ENCODE measurements at regions not wholly inside any gene's neighbourhood (a gene's known extent, or its start where the extent isn't known, plus 50 kb on each side); places are given as distances from the start of the nearest gene placed in this dataset.
A peak's percentile ranks its signal among the peaks of the same experiment; 100 is the strongest.

DNA sequence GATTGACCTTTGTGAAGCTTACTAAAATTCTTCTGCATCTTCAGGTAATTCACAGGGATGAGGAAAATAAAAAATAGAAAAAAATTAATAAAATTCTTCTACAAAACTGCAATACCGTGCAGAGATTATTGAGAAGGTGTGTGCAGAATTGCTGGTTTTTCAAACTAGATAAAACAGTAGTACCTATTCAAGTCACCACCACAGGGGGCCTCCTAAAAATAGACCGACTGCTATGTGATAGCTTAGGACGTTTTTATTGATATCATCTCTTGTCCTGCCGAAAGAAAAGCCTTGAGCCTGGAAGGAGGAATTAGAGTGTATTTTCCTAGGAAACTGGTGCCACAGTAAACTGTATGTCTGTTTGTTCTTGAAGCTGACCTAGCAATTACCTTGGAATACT is 325.9 kb downstream of the ZFHX3 start:
- Mint-ChIP-seq H3K27ac (ENCODE audit: unreplicated experiment) (peak overlapping the region; percentile 98), H3K27me3 (ENCODE audit: low read depth) (no peaks in the 10 kb centered on the region), H3K36me3 (ENCODE audit: low read depth) (peaks cover 3% of the 10 kb centered on the region), H3K9me3 (no peaks in the 10 kb centered on the region), H3K4me1 (peaks cover 31% of the 10 kb centered on the region), H3K4me3 (peak overlapping the region; percentile 45)
- DNase-seq (ENCODE audit: low read depth, low spot score): no peak
- TF ChIP-seq, protein P1, sequence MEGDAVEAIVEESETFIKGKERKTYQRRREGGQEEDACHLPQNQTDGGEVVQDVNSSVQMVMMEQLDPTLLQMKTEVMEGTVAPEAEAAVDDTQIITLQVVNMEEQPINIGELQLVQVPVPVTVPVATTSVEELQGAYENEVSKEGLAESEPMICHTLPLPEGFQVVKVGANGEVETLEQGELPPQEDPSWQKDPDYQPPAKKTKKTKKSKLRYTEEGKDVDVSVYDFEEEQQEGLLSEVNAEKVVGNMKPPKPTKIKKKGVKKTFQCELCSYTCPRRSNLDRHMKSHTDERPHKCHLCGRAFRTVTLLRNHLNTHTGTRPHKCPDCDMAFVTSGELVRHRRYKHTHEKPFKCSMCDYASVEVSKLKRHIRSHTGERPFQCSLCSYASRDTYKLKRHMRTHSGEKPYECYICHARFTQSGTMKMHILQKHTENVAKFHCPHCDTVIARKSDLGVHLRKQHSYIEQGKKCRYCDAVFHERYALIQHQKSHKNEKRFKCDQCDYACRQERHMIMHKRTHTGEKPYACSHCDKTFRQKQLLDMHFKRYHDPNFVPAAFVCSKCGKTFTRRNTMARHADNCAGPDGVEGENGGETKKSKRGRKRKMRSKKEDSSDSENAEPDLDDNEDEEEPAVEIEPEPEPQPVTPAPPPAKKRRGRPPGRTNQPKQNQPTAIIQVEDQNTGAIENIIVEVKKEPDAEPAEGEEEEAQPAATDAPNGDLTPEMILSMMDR (conservative IDR thresholded peaks at IDR 0.05): no peak

DNA sequence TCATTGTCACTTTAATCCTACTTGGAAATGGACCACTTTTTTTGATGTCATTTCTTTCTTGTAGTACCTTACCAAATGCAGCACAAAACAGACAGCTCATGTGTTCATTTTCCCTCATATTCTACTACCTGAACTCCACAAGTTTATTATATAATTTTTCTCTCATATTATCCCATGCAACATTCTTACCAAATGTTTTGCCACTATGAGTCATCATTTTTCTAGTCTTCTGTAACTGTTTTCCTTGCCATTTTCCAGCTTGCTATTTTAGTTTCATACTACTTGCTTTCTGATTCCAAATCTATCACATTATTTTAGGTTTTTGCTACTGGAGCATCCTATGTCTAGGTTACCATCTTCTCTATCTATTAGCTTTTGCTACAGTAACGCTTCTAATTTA is 332.7 kb downstream of the ZFHX3 start:
- no peak overlapping the region for H3K27ac Mint-ChIP-seq (ENCODE audit: unreplicated experiment)
- no peak overlapping the region for H3K4me3 Mint-ChIP-seq
- H3K27me3 Mint-ChIP-seq (ENCODE audit: low read depth): no peaks in the 10 kb centered on the region
- H3K9me3 Mint-ChIP-seq: peaks cover 10% of the 10 kb centered on the region
- H3K4me1 Mint-ChIP-seq: no peaks in the 10 kb centered on the region
- H3K36me3 Mint-ChIP-seq (ENCODE audit: low read depth): peaks cover 45% of the 10 kb centered on the region
- TF ChIP-seq, protein P1 (conservative IDR thresholded peaks at IDR 0.05): no peak
- no peak for DNase-seq (ENCODE audit: low read depth, low spot score)

DNA sequence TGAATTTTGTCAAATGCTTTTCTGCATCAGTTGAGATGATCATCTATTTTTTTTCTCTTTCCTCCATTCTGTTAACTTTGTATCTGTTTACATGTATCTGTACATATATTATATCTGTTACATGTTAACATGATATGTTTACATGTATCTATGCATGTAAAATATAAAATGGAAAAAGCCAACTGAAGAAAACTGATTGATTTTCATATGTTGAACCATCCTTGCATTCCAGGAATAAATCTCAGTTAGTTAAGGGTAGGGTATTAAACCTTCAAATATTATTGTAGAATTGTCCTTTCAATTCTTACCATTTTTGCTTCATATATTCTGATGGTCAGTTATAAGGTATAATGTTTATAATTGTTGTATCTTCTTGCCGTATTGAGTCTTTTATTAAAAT is 336.1 kb downstream of the ZFHX3 start:
- Mint-ChIP-seq H3K4me1 (no peaks in the 10 kb centered on the region), H3K9me3 (peaks cover 16% of the 10 kb centered on the region), H3K27ac (ENCODE audit: unreplicated experiment) (no peak overlapping the region), H3K27me3 (ENCODE audit: low read depth) (no peaks in the 10 kb centered on the region), H3K4me3 (no peak overlapping the region), H3K36me3 (ENCODE audit: low read depth) (peaks cover 50% of the 10 kb centered on the region)
- TF ChIP-seq, protein P1 (conservative IDR thresholded peaks at IDR 0.05): no peak
- DNase-seq (ENCODE audit: low read depth, low spot score): no peak

DNA sequence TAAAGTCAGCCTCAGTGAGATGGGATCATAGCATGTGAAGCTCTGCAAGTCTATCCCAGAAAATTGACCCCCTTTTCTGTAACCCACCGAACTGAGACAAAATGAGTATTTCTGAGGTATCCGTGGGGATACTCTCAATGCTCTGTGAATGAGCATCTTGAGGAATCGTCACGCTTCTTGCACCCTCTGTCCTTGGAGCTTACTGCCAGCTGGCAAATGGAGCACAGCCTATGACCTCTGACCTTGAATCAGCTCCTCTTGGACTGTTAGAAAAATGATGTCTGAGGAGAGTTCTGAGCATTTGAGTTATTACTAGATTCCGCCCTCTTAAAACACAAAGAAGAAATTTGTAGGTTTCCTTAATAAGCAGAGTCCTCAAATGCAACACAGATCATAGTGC is 342.1 kb downstream of the ZFHX3 start:
- Mint-ChIP-seq H3K27ac (ENCODE audit: unreplicated experiment) (peak overlapping the region; percentile 81), H3K4me3 (no peak overlapping the region), H3K27me3 (ENCODE audit: low read depth) (no peaks in the 10 kb centered on the region), H3K9me3 (peaks cover 7% of the 10 kb centered on the region), H3K4me1 (peaks cover 11% of the 10 kb centered on the region), H3K36me3 (ENCODE audit: low read depth) (peaks cover 9% of the 10 kb centered on the region)
- DNase-seq (ENCODE audit: low read depth, low spot score): no peak
- TF ChIP-seq, protein P1 (conservative IDR thresholded peaks at IDR 0.05): no peak

DNA sequence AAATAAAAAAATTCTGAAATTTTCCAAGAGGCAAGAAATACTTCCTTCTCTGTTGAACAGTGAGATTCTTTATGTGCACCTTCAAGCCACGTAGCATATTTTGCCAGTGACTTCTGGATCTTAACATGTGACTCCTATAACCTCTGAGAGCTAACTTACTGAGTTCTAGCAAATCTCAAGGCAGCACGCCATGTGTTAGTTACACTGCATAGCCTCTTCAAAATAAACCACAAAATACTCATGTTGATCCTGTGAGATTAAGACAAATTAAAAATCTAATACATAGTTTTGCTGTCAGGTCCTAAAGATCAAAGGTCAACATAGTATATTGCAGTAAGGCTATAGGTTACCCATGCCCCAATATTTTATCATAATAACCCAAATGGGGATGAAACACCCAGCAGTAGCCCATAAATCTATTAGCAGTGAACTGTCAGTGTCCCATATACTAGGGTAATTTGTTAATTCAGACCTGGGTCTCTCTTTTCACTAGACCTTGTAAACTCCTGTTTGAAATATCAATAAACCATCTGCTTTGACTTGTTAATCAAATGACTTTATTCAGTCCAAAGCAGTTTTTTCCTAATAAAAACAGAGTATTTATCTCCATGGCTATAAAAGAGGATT is 343.1 kb downstream of the ZFHX3 start:
- no peaks in the 10 kb centered on the region for H3K27me3 Mint-ChIP-seq (ENCODE audit: low read depth)
- H3K36me3 Mint-ChIP-seq (ENCODE audit: low read depth): peaks cover 6% of the 10 kb centered on the region
- peaks cover 11% of the 10 kb centered on the region for H3K4me1 Mint-ChIP-seq
- no peak overlapping the region for H3K4me3 Mint-ChIP-seq
- DNase-seq (ENCODE audit: low read depth, low spot score): no peak
- H3K27ac Mint-ChIP-seq (ENCODE audit: unreplicated experiment): peak overlapping the region; percentile 71
- TF ChIP-seq, protein P1 (conservative IDR thresholded peaks at IDR 0.05): no peak
- H3K9me3 Mint-ChIP-seq: peaks cover 4% of the 10 kb centered on the region

Data from neural crest cell (in vitro differentiated cells).